ENCODE measurements at regions not wholly inside any gene's neighbourhood (a gene's known extent, or its start where the extent isn't known, plus 50 kb on each side); places are given as distances from the start of the nearest gene placed in this dataset.
"Not testable (repeated sequence)": the region's sequence is repeated elsewhere in the genome, so short reads cannot be mapped to it uniquely, and the experiment has no call there.

- DNase-seq: no peak
Measured at GRCh38 chr1:30185809-30186208, 537.6 kb downstream of the MATN1 start.

GRCh38 chr1:30185313-30185712, 538.1 kb downstream of the MATN1 start:
- no peak for DNase-seq

GRCh38 chr1:30184393-30185141, 538.8 kb downstream of the MATN1 start:
- DNase-seq: no peak

GRCh38 chr1:30183895-30184294, 539.5 kb downstream of the MATN1 start:
- DNase-seq: no peak

- no peak for DNase-seq
Measured at GRCh38 chr1:30183006-30183405, 540.4 kb downstream of the MATN1 start.

GRCh38 chr1:30179942-30180543, 543.3 kb downstream of the MATN1 start:
- DNase-seq: no peak

- DNase-seq: no peak
Measured at GRCh38 chr1:30176477-30176876, 546.9 kb downstream of the MATN1 start.

- DNase-seq: no peak
Measured at GRCh38 chr1:30174499-30174898, 548.9 kb downstream of the MATN1 start.

GRCh38 chr1:30173560-30173959, 549.8 kb downstream of the MATN1 start:
- DNase-seq: no peak

- DNase-seq: no peak
Measured at GRCh38 chr1:30172757-30173156, 550.6 kb downstream of the MATN1 start.

GRCh38 chr1:30172299-30172694, 551.1 kb downstream of the MATN1 start:
- no peak for DNase-seq

GRCh38 chr1:30171537-30172298, 551.7 kb downstream of the MATN1 start:
- no peak for DNase-seq

- DNase-seq: no peak
Measured at GRCh38 chr1:30169269-30169668, 554.1 kb downstream of the MATN1 start.

GRCh38 chr1:30166174-30166573, 557.2 kb downstream of the MATN1 start:
- DNase-seq: peak; percentile 37

GRCh38 chr1:30165116-30165515, 558.3 kb downstream of the MATN1 start:
- no peak for DNase-seq

- DNase-seq: no peak
Measured at GRCh38 chr1:30164693-30165092, 558.7 kb downstream of the MATN1 start.

- no peak for DNase-seq
Measured at GRCh38 chr1:30162565-30162964, 560.8 kb downstream of the MATN1 start.

- DNase-seq: no peak
Measured at GRCh38 chr1:30161953-30162352, 561.4 kb downstream of the MATN1 start.

- no peak for DNase-seq
Measured at GRCh38 chr1:30160999-30161689, 562.2 kb downstream of the MATN1 start.

- DNase-seq: no peak
Measured at GRCh38 chr1:30159015-30159414, 564.4 kb downstream of the MATN1 start.

GRCh38 chr1:30155698-30156097, 567.7 kb downstream of the MATN1 start:
- not testable (repeated sequence) for DNase-seq

GRCh38 chr1:30155253-30155652, 568.1 kb downstream of the MATN1 start:
- DNase-seq: not testable (repeated sequence)
